ENCODE measurements at regions not wholly inside any gene's neighbourhood (a gene's known extent, or its start where the extent isn't known, plus 50 kb on each side); places are given as distances from the start of the nearest gene placed in this dataset.

DNA sequence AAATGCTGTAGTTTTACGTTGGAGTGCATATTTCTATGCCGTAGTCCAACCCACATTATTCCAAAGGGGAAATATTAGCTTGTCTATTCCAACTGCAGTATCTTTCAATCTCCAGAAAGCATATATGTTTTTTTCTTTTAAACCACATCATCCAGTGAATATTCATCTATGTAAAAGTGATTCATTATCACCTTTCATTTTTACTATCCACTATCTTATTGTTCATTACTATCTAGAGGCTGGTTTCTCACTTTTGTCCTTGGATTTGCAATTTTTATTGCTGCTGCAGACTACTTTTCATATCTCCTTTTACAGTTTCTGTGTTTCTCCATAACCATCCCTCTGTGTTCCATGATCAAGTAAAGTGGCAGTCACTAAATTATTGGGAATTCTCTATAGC, 1097.2 kb upstream of the TENM4 start:
- H3K27ac ChIP-seq = no peak overlapping the region
- TF ChIP-seq, protein P1, sequence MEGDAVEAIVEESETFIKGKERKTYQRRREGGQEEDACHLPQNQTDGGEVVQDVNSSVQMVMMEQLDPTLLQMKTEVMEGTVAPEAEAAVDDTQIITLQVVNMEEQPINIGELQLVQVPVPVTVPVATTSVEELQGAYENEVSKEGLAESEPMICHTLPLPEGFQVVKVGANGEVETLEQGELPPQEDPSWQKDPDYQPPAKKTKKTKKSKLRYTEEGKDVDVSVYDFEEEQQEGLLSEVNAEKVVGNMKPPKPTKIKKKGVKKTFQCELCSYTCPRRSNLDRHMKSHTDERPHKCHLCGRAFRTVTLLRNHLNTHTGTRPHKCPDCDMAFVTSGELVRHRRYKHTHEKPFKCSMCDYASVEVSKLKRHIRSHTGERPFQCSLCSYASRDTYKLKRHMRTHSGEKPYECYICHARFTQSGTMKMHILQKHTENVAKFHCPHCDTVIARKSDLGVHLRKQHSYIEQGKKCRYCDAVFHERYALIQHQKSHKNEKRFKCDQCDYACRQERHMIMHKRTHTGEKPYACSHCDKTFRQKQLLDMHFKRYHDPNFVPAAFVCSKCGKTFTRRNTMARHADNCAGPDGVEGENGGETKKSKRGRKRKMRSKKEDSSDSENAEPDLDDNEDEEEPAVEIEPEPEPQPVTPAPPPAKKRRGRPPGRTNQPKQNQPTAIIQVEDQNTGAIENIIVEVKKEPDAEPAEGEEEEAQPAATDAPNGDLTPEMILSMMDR (IDR thresholded peaks at IDR 0.05) = no peak
- TF ChIP-seq ZFX (IDR thresholded peaks at IDR 0.05; ENCODE audit: borderline replicate concordance) = no peak

DNA sequence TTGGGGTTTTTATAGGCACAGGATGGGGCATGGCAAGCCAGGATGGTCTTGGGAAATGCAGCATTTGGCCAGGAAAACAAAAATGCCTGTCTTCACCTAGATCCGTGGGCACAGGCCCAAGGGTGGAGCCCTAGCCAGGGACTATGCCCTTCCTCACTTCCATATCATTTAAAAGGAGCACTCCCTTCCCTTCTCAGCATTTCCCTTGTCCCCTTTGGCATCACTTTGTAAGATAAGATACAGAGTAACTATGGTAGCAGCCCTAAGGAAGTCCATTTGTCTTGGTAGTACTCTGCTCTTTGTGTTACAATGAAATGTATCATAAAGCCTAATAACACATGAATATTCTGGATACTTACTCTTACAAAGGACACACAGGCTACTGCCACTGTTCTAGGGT, 1092.6 kb upstream of the TENM4 start:
- TF ChIP-seq, protein P1 (IDR thresholded peaks at IDR 0.05) = no peak
- no peak for TF ChIP-seq ZFX (IDR thresholded peaks at IDR 0.05; ENCODE audit: borderline replicate concordance)
- H3K27ac ChIP-seq = no peak overlapping the region

DNA sequence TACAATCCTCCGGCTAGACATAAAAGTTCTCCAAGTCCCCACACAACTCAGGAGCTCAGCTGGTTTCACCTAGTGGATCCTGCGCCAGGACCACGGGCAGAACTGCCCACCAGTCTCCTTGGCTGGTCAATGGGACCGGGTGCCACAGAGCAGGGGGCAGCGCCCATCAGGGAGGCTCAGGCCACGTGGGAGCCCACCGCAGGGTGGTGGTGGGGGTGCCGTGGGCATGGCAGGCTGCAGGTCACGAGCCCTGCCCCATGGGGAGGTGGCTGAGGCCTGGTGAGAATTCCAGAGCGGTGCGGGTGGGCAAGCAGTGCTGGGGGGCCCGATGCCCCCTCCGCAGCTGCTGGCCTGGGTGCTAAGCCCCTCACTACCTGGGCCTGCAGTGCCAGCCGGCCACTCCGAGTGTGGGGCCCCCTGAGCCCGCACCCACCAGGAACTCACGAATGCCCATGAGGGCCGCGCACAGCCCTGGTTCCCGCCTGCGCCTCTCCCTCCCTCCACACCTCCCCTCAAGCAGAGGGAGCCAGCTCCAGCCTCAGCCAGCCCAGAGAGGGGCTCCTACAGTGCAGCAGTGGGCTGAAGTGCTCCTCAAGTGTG, 1091.9 kb upstream of the TENM4 start:
- H3K27ac ChIP-seq = no peak overlapping the region
- TF ChIP-seq, protein P1 (IDR thresholded peaks at IDR 0.05) = no peak
- TF ChIP-seq ZFX (IDR thresholded peaks at IDR 0.05; ENCODE audit: borderline replicate concordance) = no peak

DNA sequence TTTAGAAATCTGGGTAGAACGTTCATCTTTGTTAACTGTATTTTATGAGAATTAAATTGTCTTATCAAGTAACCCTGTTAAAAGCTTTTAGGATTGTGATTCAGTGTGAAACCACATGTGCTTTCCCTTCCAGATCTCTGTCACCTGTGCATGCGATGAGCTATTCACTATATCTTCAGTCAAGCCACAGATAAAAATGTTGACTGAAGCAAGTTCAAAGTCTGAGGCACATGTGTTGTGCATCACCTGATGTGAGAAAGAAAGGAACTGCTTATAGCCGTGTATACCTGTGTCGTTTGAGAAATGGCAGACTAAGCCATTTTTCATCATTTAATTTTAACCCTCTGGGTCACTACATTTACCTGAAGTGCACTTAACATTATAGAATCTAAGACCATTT, 1088.9 kb upstream of the TENM4 start:
- H3K27ac ChIP-seq = no peak overlapping the region
- TF ChIP-seq ZFX (IDR thresholded peaks at IDR 0.05; ENCODE audit: borderline replicate concordance) = no peak
- TF ChIP-seq, protein P1 (IDR thresholded peaks at IDR 0.05) = no peak

DNA sequence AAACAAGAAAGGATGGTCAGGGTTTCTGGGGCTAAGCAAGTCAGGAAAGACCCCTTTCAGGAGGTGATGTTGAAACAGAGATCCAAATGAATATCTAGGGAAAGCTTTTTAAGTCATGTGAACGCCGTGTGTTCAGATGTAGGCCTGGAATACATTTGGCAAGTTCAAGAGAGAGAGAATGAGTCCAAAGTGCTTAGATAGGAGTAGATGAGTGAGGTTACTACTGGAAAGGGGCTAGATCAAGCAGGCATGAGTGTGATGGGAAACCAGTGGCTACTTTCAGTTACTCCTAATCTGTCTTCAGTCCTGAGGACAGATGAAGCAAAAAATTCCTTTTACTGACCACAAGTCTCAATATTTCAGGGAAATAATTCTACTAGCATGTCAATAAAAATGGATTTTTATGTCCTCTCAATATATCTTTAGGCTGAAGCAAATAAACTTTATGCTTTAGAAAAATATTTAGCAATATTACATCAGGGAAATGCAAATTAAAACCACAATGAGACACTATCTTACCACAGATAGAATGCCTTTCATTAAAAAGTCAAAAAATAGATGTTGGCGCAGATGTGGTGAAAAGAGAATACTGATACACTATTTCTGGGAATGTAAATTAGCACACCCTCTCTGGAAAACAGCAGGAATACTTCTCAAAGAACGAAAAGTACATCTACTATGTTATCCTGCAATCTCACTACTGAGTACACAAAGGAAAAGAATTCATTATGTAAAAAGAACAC, 1085.0 kb upstream of the TENM4 start:
- no peak overlapping the region for H3K27ac ChIP-seq
- TF ChIP-seq, protein P1 (IDR thresholded peaks at IDR 0.05) = no peak
- no peak for TF ChIP-seq ZFX (IDR thresholded peaks at IDR 0.05; ENCODE audit: borderline replicate concordance)

DNA sequence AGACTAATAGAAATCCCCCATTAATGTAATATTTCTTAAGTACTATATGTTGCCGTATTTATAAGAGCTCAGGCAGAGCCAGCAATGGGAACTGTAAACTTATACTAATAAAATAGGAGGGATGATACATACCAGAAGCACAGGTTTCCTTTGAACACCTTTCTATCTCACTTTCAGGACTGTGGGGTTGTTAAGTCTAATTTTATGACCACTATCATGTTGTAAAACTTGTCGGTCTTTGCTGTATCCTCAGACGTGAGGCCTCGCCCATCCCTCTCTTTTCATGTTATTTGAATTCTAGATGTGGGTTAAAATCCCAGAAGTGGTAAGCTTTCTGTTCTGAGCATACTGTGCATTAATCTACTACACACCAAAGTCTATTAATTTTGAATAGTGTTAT, 1083.5 kb upstream of the TENM4 start:
- H3K27ac ChIP-seq = no peak overlapping the region
- no peak for TF ChIP-seq ZFX (IDR thresholded peaks at IDR 0.05; ENCODE audit: borderline replicate concordance)
- TF ChIP-seq, protein P1 (IDR thresholded peaks at IDR 0.05) = no peak

DNA sequence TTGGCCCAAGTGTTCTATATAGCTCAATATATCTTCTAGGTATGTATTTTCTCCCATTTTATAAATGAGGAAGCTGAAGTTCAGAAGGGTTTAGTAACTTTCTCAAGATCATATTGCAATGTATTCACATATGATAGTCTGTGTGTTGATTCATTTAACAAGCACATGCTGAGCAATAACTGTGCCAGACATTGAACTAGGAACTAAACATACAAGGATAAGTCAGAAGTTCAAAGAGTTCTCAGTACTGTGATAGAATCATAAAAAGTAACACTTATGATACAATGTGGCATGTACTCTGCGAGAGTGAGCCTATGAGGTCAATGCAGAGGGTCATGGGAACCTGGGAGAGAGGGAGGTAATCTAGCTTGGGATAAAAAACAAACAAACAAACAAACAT, 1082.2 kb upstream of the TENM4 start:
- no peak overlapping the region for H3K27ac ChIP-seq
- TF ChIP-seq, protein P1 (IDR thresholded peaks at IDR 0.05) = no peak
- no peak for TF ChIP-seq ZFX (IDR thresholded peaks at IDR 0.05; ENCODE audit: borderline replicate concordance)
